ENCODE measurements at regions not wholly inside any gene's neighbourhood (a gene's known extent, or its start where the extent isn't known, plus 50 kb on each side); places are given as distances from the start of the nearest gene placed in this dataset.

- Histone ChIP-seq H3K4me2 (ENCODE audit: insufficient read depth, insufficient read length, low read length) (no peak overlapping the region), H3K23ac (ENCODE audit: insufficient read length, low read depth, low read length) (no peak overlapping the region), H3K27me3 (ENCODE audit: insufficient read depth, low read length) (no peaks in the 10 kb centered on the region), H3K9ac (ENCODE audit: extremely low read depth, insufficient read length, low read length) (no peak overlapping the region), H3K79me2 (ENCODE audit: insufficient read depth, low read length) (no peaks in the 10 kb centered on the region), H4K20me1 (ENCODE audit: control insufficient read depth, insufficient read depth, insufficient read length) (no peaks in the 10 kb centered on the region), H3K79me1 (ENCODE audit: insufficient read depth, low read depth, low read length, poor library complexity, severe bottlenecking) (no peaks in the 10 kb centered on the region), H4K91ac (ENCODE audit: insufficient read length, low read depth, low read length) (no peak overlapping the region), H2AFZ (ENCODE audit: low read length) (no peak overlapping the region), H2BK20ac (ENCODE audit: low read depth, low read length, poor library complexity, severe bottlenecking) (no peak overlapping the region), H3K56ac (ENCODE audit: insufficient read length, low read depth, low read length) (no peak overlapping the region), H4K5ac (ENCODE audit: insufficient read length, low read depth, low read length) (no peak overlapping the region), H2BK120ac (ENCODE audit: low read depth, low read length, poor library complexity, severe bottlenecking) (no peak overlapping the region), H2BK5ac (ENCODE audit: insufficient read length, low read length) (no peak overlapping the region), H3K14ac (ENCODE audit: insufficient read depth, low read length) (no peak overlapping the region), H2BK12ac (ENCODE audit: insufficient read length, low read depth, low read length) (no peak overlapping the region), H3K23me2 (ENCODE audit: insufficient read length, low read depth, low read length, poor library complexity, severe bottlenecking) (no peaks in the 10 kb centered on the region), H2BK15ac (ENCODE audit: low read depth, low read length) (no peak overlapping the region), H2AK5ac (ENCODE audit: insufficient read length, low read length) (no peak overlapping the region), H3K9me3 (ENCODE audit: control insufficient read depth, low read depth, low read length) (no peaks in the 10 kb centered on the region), H3K18ac (ENCODE audit: insufficient read length, low read depth, low read length) (no peak overlapping the region), H3K4ac (ENCODE audit: low read depth, low read length) (no peak overlapping the region), H3T11ph (ENCODE audit: low read length) (no peak overlapping the region), H3K27ac (ENCODE audit: insufficient read length, low read depth, low read length) (no peak overlapping the region), H4K8ac (replicated peaks; ENCODE audit: insufficient read length, low read depth, low read length) (no peak overlapping the region), H3K4me1 (ENCODE audit: insufficient read depth, low read length) (peaks cover 9% of the 10 kb centered on the region; the same call in 1 of the 2 replicates)
- no peaks in the 10 kb centered on the region for H3K9me3 Mint-ChIP-seq
- no CpG with 5 or more reads among the region's 6 CpGs for WGBS (ENCODE audit: extremely low coverage, insufficient read length, low lambda C conversion rate)
- no peaks in the 10 kb centered on the region for H3K27me3 Mint-ChIP-seq (ENCODE audit: low read depth)
- H3K4me3 Mint-ChIP-seq, result no peak overlapping the region
- TF ChIP-seq CTCF (conservative IDR thresholded peaks at IDR 0.05), result no peak
- peaks cover 30 to 42% of the 10 kb centered on the region in 2 experiments for H3K4me1 Mint-ChIP-seq
- no peak for DNase-seq
- H3K36me3 Mint-ChIP-seq (ENCODE audit: insufficient read depth in 1 of 3, low read depth in 3 of 3), result peaks cover 4 to 9% (median 6%) of the 10 kb centered on the region in 3 experiments; a peak in 6 of 7 replicates
- peak overlapping the region in 2 of 3 experiments; percentile 16 to 55; a peak in 1 of 7 replicates for H3K27ac Mint-ChIP-seq
Observed at GRCh38 chr3:72369681-72370080, 478.6 kb downstream of the SHQ1 start.

All from H9 (cell line).